GM18951 (cell line): ENCODE measurements at regions not wholly inside any gene's neighbourhood (a gene's known extent, or its start where the extent isn't known, plus 50 kb on each side); places are given as distances from the start of the nearest gene placed in this dataset.

ENCODE experiments used
- POLR2A ChIP-seq: IDR thresholded peaks from 4 replicates; pipeline ENCODE4 v1.6.1; 2011; ENCODE audit warnings: mild to moderate bottlenecking; ENCODE audit not compliant: insufficient read length, insufficient read depth; ENCODE audit errors: extremely low read depth
- in situ Hi-C: fragments of 300-500 bp; cut with MboI; formaldehyde crosslinking; loops from one replicate; pipeline ENCODE4 v1.12.0; 2022; ENCODE audit warnings: low sequenced_read_pairs, mixed read lengths, inconsistent platforms; ENCODE audit not compliant: unreplicated experiment

DNA sequence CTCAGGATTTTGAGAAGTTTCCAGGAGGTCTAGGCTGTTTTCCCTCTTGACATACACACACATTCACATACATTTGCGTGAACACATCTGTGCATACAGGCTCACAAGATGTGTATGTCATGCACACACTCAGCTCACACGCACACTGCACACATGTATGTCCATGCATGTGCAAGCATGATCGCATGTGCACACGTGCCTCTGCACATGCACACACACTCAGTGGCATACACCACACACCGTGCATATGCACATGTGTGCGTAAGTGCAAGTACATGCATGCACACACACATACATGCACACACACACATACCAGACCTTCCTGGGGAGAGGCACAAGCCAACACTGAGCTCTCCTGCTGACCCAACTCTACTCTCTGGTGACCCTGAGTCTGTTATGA, 171.4 kb downstream of the RBFOX3 start:
- in situ Hi-C loops: no loop called here

DNA sequence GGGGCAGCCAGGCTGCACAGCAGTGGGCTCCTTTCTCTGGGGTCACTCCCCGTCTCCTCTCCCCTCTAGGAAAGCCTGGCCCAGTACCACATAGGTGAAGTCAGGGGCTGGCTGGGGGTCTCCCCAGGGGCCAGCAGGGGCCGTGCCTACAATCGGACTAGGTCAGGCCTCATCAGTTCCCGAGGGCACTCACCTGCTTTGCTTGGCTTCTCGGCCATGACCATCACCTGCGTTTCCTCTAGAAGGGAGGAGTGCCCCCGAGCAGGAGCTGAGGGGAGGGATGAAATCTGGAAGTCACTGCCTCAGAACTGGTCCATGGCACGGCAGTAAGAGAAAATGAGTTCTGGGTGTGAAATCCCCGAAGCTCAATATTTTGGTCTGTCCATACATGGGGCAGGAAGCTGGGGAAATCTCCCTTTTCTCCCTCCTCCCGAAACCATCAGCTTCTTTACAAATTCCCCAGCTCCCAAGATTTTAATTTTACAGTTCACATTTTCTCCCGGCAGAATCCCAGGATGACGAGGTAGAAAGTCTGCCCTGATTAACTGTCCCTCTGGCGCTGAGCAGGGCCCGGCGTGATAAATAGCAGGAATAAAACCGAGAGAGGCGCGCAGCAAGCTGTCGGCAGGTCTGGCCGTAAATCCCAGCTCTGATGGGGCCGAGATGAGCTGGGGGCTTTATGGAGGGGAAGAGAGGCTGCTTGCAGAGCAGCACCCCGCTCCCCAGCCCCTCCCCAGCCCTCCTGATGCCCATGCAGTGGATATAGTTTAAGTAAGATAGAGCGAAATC, 172.1 kb downstream of the RBFOX3 start:
- TF ChIP-seq POLR2A: no peak
- in situ Hi-C loops: no loop called here

More for the DNA sequence above, 171.4 kb downstream of the RBFOX3 start:
- TF ChIP-seq POLR2A: no peak

DNA sequence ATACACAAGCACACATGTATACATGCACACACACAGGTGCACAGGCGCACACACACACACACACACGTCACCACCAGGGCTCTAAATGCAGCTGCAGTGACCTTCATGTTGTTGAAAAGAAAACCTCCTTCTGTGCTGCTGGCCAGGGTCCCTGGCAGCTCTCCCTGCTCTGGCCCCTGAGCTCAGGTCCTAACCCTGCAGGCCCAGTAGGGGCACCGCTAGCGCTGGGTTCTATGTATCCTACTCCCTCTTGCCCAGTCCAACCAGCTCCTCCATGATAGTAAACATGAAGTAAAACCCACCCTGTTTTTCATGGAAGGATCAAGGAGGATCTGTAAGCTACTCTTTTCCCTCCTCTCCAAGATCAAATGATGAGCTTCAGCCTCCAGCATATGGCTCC, 172.8 kb downstream of the RBFOX3 start:
- in situ Hi-C loops: no loop called here
- TF ChIP-seq POLR2A: no peak

DNA sequence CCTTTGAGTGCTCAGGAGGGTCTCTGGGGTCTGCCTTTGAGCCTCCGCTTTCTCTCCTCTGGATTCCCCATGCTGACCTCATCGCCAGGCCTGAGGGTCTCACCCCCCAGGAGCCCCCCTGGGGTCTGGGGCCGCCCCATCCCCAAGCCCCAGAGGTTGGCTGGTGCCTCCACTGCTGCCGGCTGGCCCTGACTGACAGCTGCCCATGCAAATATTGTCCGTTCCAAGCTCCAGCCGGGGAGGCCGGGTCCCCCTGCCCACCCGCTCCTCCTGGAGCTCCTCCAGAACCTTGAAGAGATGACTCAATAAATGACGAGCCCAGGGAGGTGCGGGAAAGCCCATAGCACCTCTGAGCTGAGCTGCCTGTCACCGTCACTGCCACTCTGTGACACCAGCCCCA, 173.8 kb downstream of the RBFOX3 start:
- TF ChIP-seq POLR2A: no peak
- in situ Hi-C loops: no loop called here

DNA sequence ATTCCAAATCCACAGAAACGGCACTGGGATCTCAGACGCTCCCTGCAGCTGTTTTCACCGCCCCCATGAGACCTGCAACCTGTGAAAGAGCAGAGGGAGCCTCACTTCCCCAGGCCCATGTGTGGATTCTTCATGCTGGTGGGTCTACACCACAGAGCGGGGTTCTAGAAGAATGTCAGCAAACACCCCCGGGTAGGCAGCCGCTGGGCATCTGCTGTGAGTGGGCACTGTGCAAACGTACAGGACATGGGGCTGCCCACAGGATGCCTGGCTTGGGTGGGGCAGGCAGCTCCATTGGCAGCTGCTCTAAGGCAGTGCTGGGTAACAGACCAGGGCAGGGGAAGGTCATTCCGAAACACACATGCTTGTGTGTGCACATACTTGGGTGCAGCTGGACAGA, 174.9 kb downstream of the RBFOX3 start:
- TF ChIP-seq POLR2A: no peak
- in situ Hi-C loops: no loop called here

DNA sequence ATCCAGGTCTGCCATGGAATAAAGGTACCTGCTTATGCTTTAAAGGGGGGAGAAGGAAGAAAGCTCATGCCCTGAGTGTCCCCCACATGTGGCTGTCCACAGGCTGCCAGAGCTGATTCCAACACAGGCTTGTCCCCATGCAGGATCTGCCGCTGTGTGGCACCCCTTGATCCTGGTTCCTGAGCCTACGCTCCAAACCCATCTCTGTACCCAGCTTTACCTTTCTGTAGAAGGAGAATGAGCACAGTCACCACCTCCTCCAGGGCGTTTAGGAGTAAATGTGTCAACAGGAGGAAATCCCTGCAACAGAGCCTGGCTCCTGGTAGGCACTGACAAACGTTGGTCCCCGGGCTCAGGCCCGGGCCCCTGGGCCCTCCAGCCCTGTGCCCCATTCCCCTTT, 175.6 kb downstream of the RBFOX3 start:
- TF ChIP-seq POLR2A: no peak

DNA sequence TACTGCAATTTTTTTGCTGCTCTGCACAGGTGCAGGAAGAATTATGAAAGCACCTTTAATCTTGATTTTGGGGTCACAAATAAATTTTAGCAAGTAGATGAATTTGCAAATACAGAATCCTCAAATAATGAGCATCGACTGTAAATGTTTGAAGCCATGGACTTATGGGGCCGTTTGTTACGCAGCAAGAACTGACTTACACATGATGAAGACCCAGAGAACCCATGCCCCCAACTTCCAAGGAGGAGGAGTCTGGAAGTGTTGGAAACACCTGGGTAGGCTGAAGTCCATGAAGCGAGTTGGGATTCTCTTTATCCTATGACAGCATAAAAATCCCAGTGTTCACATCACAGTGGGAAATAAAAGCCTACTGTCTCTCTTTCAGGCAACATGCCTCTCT, 176.6 kb downstream of the RBFOX3 start:
- no peak for TF ChIP-seq POLR2A
- in situ Hi-C loops: no loop called here

More for the DNA sequence above, 175.6 kb downstream of the RBFOX3 start:
- in situ Hi-C loops: no loop called here

DNA sequence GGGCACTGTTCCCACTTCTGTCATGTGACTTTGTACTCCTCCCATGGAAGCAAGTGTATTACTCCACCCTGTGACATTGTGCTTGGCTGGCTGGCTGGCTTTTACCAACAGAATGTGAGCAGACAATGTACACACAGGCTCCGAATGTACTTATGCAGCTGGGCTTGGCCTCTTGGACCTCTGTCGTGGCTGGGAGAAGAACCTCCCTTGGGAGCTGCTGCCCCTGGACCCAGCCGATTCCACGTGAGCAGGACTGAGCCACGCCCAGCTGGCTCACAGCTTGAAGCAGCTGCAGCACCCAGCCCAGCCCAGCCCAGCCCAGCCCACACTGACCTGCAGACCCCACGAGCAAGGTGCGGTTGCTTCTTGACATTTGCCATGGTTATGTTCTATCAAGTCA, 177.5 kb downstream of the RBFOX3 start:
- no peak for TF ChIP-seq POLR2A
- in situ Hi-C loops: no loop called here

DNA sequence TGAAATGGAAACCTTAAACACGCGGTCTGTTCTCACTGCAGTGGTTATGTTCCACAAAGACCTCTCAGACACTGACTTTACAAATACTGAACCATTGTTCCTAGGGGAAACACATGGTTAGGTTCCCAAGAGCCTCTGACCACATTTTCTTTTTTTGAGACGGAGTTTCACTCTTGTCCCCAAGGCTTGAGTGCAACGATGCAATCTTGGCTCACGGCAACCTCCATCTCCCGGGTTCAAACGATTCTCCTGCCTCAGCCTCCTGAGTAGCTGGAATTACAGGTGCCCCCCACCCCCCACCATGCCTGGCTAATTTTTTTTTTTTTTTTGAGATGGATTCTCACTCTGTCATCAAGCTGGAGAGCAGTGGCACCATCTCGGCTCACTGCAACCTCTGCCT, 179.7 kb downstream of the RBFOX3 start:
- in situ Hi-C loops: no loop called here
- TF ChIP-seq POLR2A: no peak

DNA sequence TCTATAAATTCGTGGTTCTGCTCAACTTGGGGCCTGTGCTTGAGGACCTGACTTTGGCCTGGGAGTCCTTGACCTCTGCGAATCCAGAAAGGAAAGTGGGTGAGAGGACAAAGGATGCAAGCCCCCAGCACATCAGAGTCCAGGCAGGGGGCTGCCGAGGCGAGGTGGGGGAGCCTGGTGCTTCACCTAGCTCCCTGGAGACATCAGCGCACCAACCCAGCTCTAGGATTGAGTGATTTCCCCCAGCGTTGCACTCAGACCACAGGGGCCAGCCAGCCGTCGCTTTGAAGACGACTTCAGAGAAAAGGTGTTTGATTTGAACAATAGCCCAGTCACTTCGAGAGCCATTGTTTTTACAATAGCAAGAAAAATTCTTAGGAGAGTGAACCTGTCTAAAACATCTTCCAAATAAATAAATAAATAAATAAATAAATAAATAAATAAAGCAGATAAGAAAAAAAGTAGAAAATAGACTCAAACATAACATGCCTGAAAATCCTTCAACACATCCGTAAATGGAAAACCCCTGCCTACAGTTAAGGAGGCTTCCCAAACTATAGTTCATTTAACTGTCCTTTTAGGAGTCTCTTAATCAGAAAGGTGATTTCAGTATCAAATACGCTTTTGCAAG, 180.9 kb downstream of the RBFOX3 start:
- in situ Hi-C loops: no loop called here
- TF ChIP-seq POLR2A: no peak

DNA sequence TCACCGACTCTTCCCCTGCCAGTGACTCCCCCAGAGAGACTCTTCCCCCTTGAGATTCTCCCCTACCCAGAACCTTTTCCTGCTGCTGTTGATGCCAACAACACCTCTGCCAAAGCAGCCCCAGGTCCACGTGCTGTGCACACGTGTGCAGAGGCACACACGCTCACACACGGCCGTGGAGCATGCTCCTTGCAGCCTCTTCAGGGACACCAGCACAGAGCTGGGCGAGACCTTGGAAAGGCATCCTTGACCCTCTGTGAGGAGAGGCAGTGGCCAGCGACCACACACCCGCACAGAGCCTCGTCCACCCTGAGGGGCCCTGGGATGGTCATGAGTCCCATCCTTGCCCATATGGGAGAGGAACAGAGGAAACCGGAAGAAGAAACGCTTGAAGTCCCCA, 181.9 kb downstream of the RBFOX3 start:
- in situ Hi-C loops: no loop called here
- TF ChIP-seq POLR2A: no peak

DNA sequence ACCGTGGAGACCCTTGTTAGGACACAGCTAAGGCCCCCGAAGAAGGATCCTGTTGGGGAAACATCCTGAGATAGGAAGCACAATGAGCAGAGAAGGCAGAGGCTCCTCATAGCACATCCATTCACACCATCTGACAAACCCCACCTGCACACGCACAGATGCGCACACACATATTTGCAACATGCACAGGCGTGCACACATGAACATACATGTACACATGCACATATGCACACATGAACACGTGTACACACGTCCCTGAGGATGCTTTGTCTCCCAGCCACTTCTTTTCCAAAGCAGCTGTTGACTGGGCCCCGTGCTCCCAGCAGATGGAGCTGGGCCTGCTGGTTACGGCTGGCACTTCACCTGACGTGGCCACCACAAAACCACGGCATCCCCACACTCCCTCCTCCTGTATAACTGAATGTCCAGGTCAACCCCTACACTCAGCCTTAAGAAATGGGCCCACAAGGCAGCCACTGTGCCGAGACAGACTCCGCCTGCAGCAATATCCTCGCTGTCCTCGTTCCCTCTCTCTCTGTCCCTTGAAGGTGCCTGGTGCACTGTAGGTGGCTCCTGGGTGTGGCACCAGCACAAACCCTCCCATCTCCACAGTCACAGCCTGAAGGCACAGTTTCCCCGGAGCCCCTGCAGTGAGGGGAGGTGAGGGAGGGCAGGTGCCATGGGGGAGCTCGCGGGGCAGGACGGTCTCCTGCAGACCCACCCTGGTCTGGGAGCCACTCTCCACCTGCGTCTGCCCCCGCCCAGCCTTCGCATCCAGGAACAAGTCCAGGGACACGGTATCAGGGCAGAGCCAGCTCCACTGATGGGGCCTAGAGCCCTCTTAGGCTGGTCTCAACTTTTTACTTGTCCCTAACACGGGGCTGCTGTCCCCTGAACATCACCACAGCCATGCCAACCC, 183.0 kb downstream of the RBFOX3 start:
- no peak for TF ChIP-seq POLR2A
- in situ Hi-C loops: no loop called here

DNA sequence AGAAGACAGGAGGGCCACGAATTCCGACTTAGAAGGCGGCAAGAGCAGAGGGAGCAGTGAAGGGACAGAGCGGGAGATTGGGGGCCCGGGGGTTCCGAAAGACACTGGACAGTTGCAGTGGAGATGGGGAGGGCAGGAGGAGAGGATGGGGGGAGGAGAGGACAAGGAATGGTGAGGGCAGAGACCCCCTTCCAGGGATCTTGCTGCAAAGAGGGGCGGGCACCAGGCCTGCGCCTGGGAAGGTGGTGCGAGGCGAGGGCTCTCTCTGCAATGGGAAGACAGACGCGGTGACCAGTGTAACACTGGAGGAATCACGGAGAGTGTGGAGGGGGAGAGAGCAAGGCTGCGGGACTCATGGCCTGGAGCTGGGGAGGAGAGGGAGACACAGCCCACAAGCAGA, 185.2 kb downstream of the RBFOX3 start:
- in situ Hi-C loops: no loop called here
- TF ChIP-seq POLR2A: no peak
